ENCODE measurements at regions not wholly inside any gene's neighbourhood (a gene's known extent, or its start where the extent isn't known, plus 50 kb on each side); places are given as distances from the start of the nearest gene placed in this dataset.

GRCh38 chr7:72467237-72467636, 55.1 kb upstream of the CALN1 start:
- TF ChIP-seq CTCF (IDR thresholded peaks at IDR 0.05; ENCODE audit: extremely low read depth in 1 of 2, insufficient read depth in 1 of 2, low read depth in 1 of 2, low read length in 2 of 2) (no peak), EZH2 (IDR thresholded peaks at IDR 0.05; ENCODE audit: borderline replicate concordance, low read depth, low read length, severe bottlenecking) (no peak), POLR2A (IDR thresholded peaks at IDR 0.05; ENCODE audit: low read depth, low read length) (no peak), POLR2AphosphoS5 (IDR thresholded peaks at IDR 0.05; ENCODE audit: insufficient read depth, low read depth, low read length) (no peak), MAX (IDR thresholded peaks at IDR 0.05; ENCODE audit: insufficient read depth, insufficient read length) (no peak), MYC (IDR thresholded peaks at IDR 0.05; ENCODE audit: low read depth, low read length) (no peak)

Data from endothelial cell of umbilical vein (primary cell).